HL-60 (cell line): ENCODE measurements at regions not wholly inside any gene's neighbourhood (a gene's known extent, or its start where the extent isn't known, plus 50 kb on each side); places are given as distances from the start of the nearest gene placed in this dataset.

Experiments
- DNase-seq, 2 experiments: peaks; one replicate each; pipeline ENCODE4 v3.0.0-alpha.2; 2010 to 2020; ENCODE audit warnings: low read depth in 1 of 2, low spot score in 1 of 2
- H3K27ac ChIP-seq: fragments of 250-450 bp; sonication (Bioruptor Pico); replicated peaks from 2 replicates; pipeline ENCODE4 v1.5.1; 2020; ENCODE audit warnings: mild to moderate bottlenecking, moderate library complexity
- H3K27me3 ChIP-seq: fragments of 250-450 bp; sonication (Bioruptor Pico); 2 replicates; pipeline ENCODE4 v1.5.1; 2021; ENCODE audit warnings: mild to moderate bottlenecking, moderate library complexity; ENCODE audit not compliant: insufficient read depth, poor library complexity, severe bottlenecking
- H3K4me3 ChIP-seq: replicated peaks from 2 replicates; pipeline ENCODE4 v1.5.1; 2011; ENCODE audit warnings: mild to moderate bottlenecking, control low read depth, low read length; ENCODE audit not compliant: insufficient read depth
- CTCF ChIP-seq: IDR thresholded peaks from one replicate; pipeline ENCODE4 v1.5.1; 2011; ENCODE audit warnings: low read length, control low read depth, inconsistent platforms; ENCODE audit not compliant: insufficient read depth
- GABPA ChIP-seq: IDR thresholded peaks from 2 replicates; pipeline ENCODE4 v1.6.1; 2012; ENCODE audit warnings: low read depth
- POLR2AphosphoS5 ChIP-seq: IDR thresholded peaks from 2 replicates; pipeline ENCODE4 v1.6.1; 2012; ENCODE audit warnings: low read depth
- REST ChIP-seq: IDR thresholded peaks from 2 replicates; pipeline ENCODE4 v1.6.1; 2012; ENCODE audit warnings: low read depth; ENCODE audit not compliant: insufficient replicate concordance
- SPI1 ChIP-seq: IDR thresholded peaks from 2 replicates; pipeline ENCODE4 v1.6.1; 2012; ENCODE audit warnings: low read depth, mild to moderate bottlenecking, borderline replicate concordance

GRCh38 chr20:6906871-6907270, 139.4 kb downstream of the BMP2 start:
- H3K4me3 ChIP-seq = no peak overlapping the region
- no peak for DNase-seq
- H3K27me3 ChIP-seq = no peaks in the 10 kb centered on the region
- no peak for TF ChIP-seq POLR2AphosphoS5
- no peak for TF ChIP-seq REST
- TF ChIP-seq SPI1 = no peak
- TF ChIP-seq GABPA = no peak
- TF ChIP-seq CTCF = no peak
- no peak overlapping the region; the same call in 1 of the 2 replicates for H3K27ac ChIP-seq

- H3K27me3 ChIP-seq = no peaks in the 10 kb centered on the region
- H3K4me3 ChIP-seq = no peak overlapping the region
- no peak for TF ChIP-seq SPI1
- TF ChIP-seq GABPA = no peak
- TF ChIP-seq REST = no peak
- TF ChIP-seq POLR2AphosphoS5 = no peak
- no peak for TF ChIP-seq CTCF
- H3K27ac ChIP-seq = no peak overlapping the region
- no peak for DNase-seq
Observed at GRCh38 chr20:6908673-6909072, 141.2 kb downstream of the BMP2 start.

- H3K4me3 ChIP-seq = no peak overlapping the region
- TF ChIP-seq REST (no peak), CTCF (no peak), POLR2AphosphoS5 (no peak), SPI1 (no peak), GABPA (no peak)
- no peak for DNase-seq
- no peak overlapping the region for H3K27ac ChIP-seq
- H3K27me3 ChIP-seq = no peaks in the 10 kb centered on the region
Observed at GRCh38 chr20:6909608-6910007, 142.1 kb downstream of the BMP2 start.
